ENCODE measurements at regions not wholly inside any gene's neighbourhood (a gene's known extent, or its start where the extent isn't known, plus 50 kb on each side); places are given as distances from the start of the nearest gene placed in this dataset.

GRCh38 chr11:25928076-25928475, 403.9 kb upstream of the ANO3 start:
- TF ChIP-seq POLR2A (IDR thresholded peaks at IDR 0.05; ENCODE audit: low read length) (no peak), GATA1 (IDR thresholded peaks at IDR 0.05; ENCODE audit: low read depth, low read length) (no peak)

Data from erythroblast (primary cell).